ENCODE measurements at regions not wholly inside any gene's neighbourhood (a gene's known extent, or its start where the extent isn't known, plus 50 kb on each side); places are given as distances from the start of the nearest gene placed in this dataset.

DNA sequence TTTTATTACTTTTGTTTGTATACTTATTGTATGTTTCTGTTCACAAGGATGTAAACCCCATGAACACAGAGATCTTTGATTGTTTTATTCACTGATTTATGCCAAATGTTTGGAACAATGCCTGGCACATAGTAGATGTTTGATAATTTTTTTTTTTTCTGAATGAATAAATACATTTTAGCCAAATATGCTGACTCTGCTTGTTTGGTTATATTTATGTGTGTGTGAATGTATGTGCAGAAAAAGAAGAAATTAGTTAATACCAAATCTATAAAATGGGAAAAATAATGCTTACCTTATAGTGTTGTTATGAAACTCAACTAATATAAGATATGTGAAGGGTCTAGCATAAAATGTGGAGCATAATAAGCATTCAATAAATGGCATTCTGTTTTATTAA, 203.9 kb downstream of the MDFIC start:
- H3K27me3 ChIP-seq (ENCODE audit: control insufficient read depth in 1 of 2, insufficient read depth in 2 of 2, low read length in 2 of 2), result no peaks in the 10 kb centered on the region
- no peak overlapping the region for H3K27ac ChIP-seq (ENCODE audit: low read depth, low read length)
- no peak overlapping the region for H3K4me3 ChIP-seq (ENCODE audit: low read depth in 1 of 2, low read length in 2 of 2)
- H3K9ac ChIP-seq (ENCODE audit: low read depth in 1 of 2, low read length in 2 of 2), result no peak overlapping the region
- no peaks in the 10 kb centered on the region for H3K36me3 ChIP-seq (ENCODE audit: control insufficient read depth in 1 of 2, insufficient read depth in 2 of 2, low read length in 2 of 2)
- H3K4me1 ChIP-seq (ENCODE audit: control insufficient read depth in 1 of 2, insufficient read depth in 2 of 2, low read length in 2 of 2), result no peaks in the 10 kb centered on the region
- no peaks in the 10 kb centered on the region for H3K9me3 ChIP-seq (ENCODE audit: control insufficient read depth in 1 of 2, low read length in 2 of 2)

DNA sequence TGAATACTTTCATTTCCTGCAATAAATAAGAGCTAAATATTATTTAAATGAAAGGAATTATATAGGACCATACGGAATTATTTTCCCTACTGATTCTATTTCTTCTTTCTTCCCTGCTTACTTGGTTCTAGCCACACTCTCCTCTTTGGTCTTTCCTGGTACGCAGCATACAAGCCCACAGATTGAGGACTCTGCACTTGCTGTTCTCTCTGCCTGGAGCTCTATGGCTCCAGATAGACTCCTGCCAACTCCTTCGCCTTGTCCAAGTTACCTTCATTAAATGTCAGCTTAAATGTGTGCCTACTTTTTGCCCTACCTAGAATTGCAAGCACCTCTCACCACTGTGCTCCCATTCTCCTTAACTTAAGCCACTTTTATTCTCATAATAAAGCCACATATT, 203.4 kb downstream of the MDFIC start:
- Histone ChIP-seq H3K4me3 (ENCODE audit: low read depth in 1 of 2, low read length in 2 of 2) (no peak overlapping the region), H3K27ac (ENCODE audit: low read depth, low read length) (no peak overlapping the region), H3K9me3 (ENCODE audit: control insufficient read depth in 1 of 2, low read length in 2 of 2) (no peaks in the 10 kb centered on the region), H3K27me3 (ENCODE audit: control insufficient read depth in 1 of 2, insufficient read depth in 2 of 2, low read length in 2 of 2) (no peaks in the 10 kb centered on the region), H3K36me3 (ENCODE audit: control insufficient read depth in 1 of 2, insufficient read depth in 2 of 2, low read length in 2 of 2) (no peaks in the 10 kb centered on the region), H3K4me1 (ENCODE audit: control insufficient read depth in 1 of 2, insufficient read depth in 2 of 2, low read length in 2 of 2) (no peaks in the 10 kb centered on the region), H3K9ac (ENCODE audit: low read depth in 1 of 2, low read length in 2 of 2) (no peak overlapping the region)

GRCh38 chr7:115124409-115124939, 202.6 kb downstream of the MDFIC start:
- Histone ChIP-seq H3K4me1 (ENCODE audit: control insufficient read depth in 1 of 2, insufficient read depth in 2 of 2, low read length in 2 of 2) (no peaks in the 10 kb centered on the region), H3K27me3 (ENCODE audit: control insufficient read depth in 1 of 2, insufficient read depth in 2 of 2, low read length in 2 of 2) (no peaks in the 10 kb centered on the region), H3K27ac (ENCODE audit: low read depth, low read length) (no peak overlapping the region), H3K9ac (ENCODE audit: low read depth in 1 of 2, low read length in 2 of 2) (no peak overlapping the region), H3K36me3 (ENCODE audit: control insufficient read depth in 1 of 2, insufficient read depth in 2 of 2, low read length in 2 of 2) (no peaks in the 10 kb centered on the region), H3K4me3 (ENCODE audit: low read depth in 1 of 2, low read length in 2 of 2) (no peak overlapping the region), H3K9me3 (ENCODE audit: control insufficient read depth in 1 of 2, low read length in 2 of 2) (no peaks in the 10 kb centered on the region)

GRCh38 chr7:115123441-115123840, 201.5 kb downstream of the MDFIC start:
- Histone ChIP-seq H3K27ac (ENCODE audit: low read depth, low read length) (no peak overlapping the region), H3K36me3 (ENCODE audit: control insufficient read depth in 1 of 2, insufficient read depth in 2 of 2, low read length in 2 of 2) (no peaks in the 10 kb centered on the region), H3K9ac (ENCODE audit: low read depth in 1 of 2, low read length in 2 of 2) (no peak overlapping the region), H3K4me1 (ENCODE audit: control insufficient read depth in 1 of 2, insufficient read depth in 2 of 2, low read length in 2 of 2) (no peaks in the 10 kb centered on the region), H3K27me3 (ENCODE audit: control insufficient read depth in 1 of 2, insufficient read depth in 2 of 2, low read length in 2 of 2) (no peaks in the 10 kb centered on the region), H3K9me3 (ENCODE audit: control insufficient read depth in 1 of 2, low read length in 2 of 2) (no peaks in the 10 kb centered on the region), H3K4me3 (ENCODE audit: low read depth in 1 of 2, low read length in 2 of 2) (no peak overlapping the region)

DNA sequence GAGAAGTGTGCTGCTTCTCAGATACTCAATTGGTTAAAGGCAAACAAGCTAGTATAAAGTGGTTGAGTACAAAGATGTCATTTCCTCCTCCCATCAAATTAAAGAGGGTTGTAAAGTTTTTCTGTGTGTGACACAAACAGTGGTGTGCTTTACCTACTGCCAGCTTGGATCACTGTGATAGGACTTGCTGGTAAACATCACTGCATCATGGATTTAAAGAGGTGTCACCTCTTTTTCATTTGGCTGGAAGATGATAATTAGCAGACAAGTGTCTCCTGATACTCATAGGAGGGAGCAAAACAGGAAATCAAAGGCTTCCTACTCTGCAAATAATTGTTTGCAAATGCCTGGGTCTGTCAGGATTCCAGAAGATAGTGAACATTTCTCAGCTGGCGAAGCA, 200.5 kb downstream of the MDFIC start:
- no peak overlapping the region for H3K9ac ChIP-seq (ENCODE audit: low read depth in 1 of 2, low read length in 2 of 2)
- H3K4me1 ChIP-seq (ENCODE audit: control insufficient read depth in 1 of 2, insufficient read depth in 2 of 2, low read length in 2 of 2), result no peaks in the 10 kb centered on the region
- H3K27ac ChIP-seq (ENCODE audit: low read depth, low read length), result no peak overlapping the region
- no peak overlapping the region for H3K4me3 ChIP-seq (ENCODE audit: low read depth in 1 of 2, low read length in 2 of 2)
- no peaks in the 10 kb centered on the region for H3K9me3 ChIP-seq (ENCODE audit: control insufficient read depth in 1 of 2, low read length in 2 of 2)
- H3K36me3 ChIP-seq (ENCODE audit: control insufficient read depth in 1 of 2, insufficient read depth in 2 of 2, low read length in 2 of 2), result no peaks in the 10 kb centered on the region
- H3K27me3 ChIP-seq (ENCODE audit: control insufficient read depth in 1 of 2, insufficient read depth in 2 of 2, low read length in 2 of 2), result no peaks in the 10 kb centered on the region

GRCh38 chr7:115117748-115118147, 195.9 kb downstream of the MDFIC start:
- H3K9me3 ChIP-seq (ENCODE audit: control insufficient read depth in 1 of 2, low read length in 2 of 2), result no peaks in the 10 kb centered on the region
- no peaks in the 10 kb centered on the region for H3K36me3 ChIP-seq (ENCODE audit: control insufficient read depth in 1 of 2, insufficient read depth in 2 of 2, low read length in 2 of 2)
- no peak overlapping the region for H3K4me3 ChIP-seq (ENCODE audit: low read depth in 1 of 2, low read length in 2 of 2)
- H3K27ac ChIP-seq (ENCODE audit: low read depth, low read length), result no peak overlapping the region
- no peak overlapping the region for H3K9ac ChIP-seq (ENCODE audit: low read depth in 1 of 2, low read length in 2 of 2)
- H3K4me1 ChIP-seq (ENCODE audit: control insufficient read depth in 1 of 2, insufficient read depth in 2 of 2, low read length in 2 of 2), result no peaks in the 10 kb centered on the region
- H3K27me3 ChIP-seq (ENCODE audit: control insufficient read depth in 1 of 2, insufficient read depth in 2 of 2, low read length in 2 of 2), result no peaks in the 10 kb centered on the region

GRCh38 chr7:115116773-115117715, 195.2 kb downstream of the MDFIC start:
- Histone ChIP-seq H3K9ac (ENCODE audit: low read depth in 1 of 2, low read length in 2 of 2) (no peak overlapping the region), H3K36me3 (ENCODE audit: control insufficient read depth in 1 of 2, insufficient read depth in 2 of 2, low read length in 2 of 2) (no peaks in the 10 kb centered on the region), H3K4me1 (ENCODE audit: control insufficient read depth in 1 of 2, insufficient read depth in 2 of 2, low read length in 2 of 2) (no peaks in the 10 kb centered on the region), H3K9me3 (ENCODE audit: control insufficient read depth in 1 of 2, low read length in 2 of 2) (no peaks in the 10 kb centered on the region), H3K27ac (ENCODE audit: low read depth, low read length) (no peak overlapping the region), H3K4me3 (ENCODE audit: low read depth in 1 of 2, low read length in 2 of 2) (no peak overlapping the region), H3K27me3 (ENCODE audit: control insufficient read depth in 1 of 2, insufficient read depth in 2 of 2, low read length in 2 of 2) (no peaks in the 10 kb centered on the region)

DNA sequence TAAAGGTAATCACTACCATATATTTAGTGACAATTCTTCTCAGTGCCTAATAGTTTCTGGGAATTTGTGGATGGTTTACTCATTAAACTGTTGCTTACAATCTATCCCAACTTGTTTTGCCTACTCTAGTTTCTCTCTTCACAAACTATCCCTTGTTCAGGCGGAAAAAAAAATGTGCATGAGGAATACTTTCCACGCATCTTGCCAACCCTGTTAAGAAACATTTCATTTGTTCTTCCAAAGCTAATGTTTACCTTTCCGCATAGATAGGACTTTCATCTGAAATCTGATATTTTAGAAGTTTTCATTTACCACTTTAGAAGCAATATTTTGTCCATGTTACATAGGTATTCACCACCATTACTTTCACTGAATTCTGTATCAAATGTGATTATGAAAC, 191.9 kb downstream of the MDFIC start:
- H3K9ac ChIP-seq (ENCODE audit: low read depth in 1 of 2, low read length in 2 of 2), result no peak overlapping the region
- H3K9me3 ChIP-seq (ENCODE audit: control insufficient read depth in 1 of 2, low read length in 2 of 2), result no peaks in the 10 kb centered on the region
- H3K36me3 ChIP-seq (ENCODE audit: control insufficient read depth in 1 of 2, insufficient read depth in 2 of 2, low read length in 2 of 2), result no peaks in the 10 kb centered on the region
- H3K27ac ChIP-seq (ENCODE audit: low read depth, low read length), result no peak overlapping the region
- H3K4me1 ChIP-seq (ENCODE audit: control insufficient read depth in 1 of 2, insufficient read depth in 2 of 2, low read length in 2 of 2), result no peaks in the 10 kb centered on the region
- H3K4me3 ChIP-seq (ENCODE audit: low read depth in 1 of 2, low read length in 2 of 2), result no peak overlapping the region
- no peaks in the 10 kb centered on the region for H3K27me3 ChIP-seq (ENCODE audit: control insufficient read depth in 1 of 2, insufficient read depth in 2 of 2, low read length in 2 of 2)

GRCh38 chr7:115113131-115113530, 191.2 kb downstream of the MDFIC start:
- no peaks in the 10 kb centered on the region for H3K36me3 ChIP-seq (ENCODE audit: control insufficient read depth in 1 of 2, insufficient read depth in 2 of 2, low read length in 2 of 2)
- H3K4me1 ChIP-seq (ENCODE audit: control insufficient read depth in 1 of 2, insufficient read depth in 2 of 2, low read length in 2 of 2), result no peaks in the 10 kb centered on the region
- H3K27me3 ChIP-seq (ENCODE audit: control insufficient read depth in 1 of 2, insufficient read depth in 2 of 2, low read length in 2 of 2), result no peaks in the 10 kb centered on the region
- H3K4me3 ChIP-seq (ENCODE audit: low read depth in 1 of 2, low read length in 2 of 2), result no peak overlapping the region
- no peak overlapping the region for H3K9ac ChIP-seq (ENCODE audit: low read depth in 1 of 2, low read length in 2 of 2)
- no peak overlapping the region for H3K27ac ChIP-seq (ENCODE audit: low read depth, low read length)
- no peaks in the 10 kb centered on the region for H3K9me3 ChIP-seq (ENCODE audit: control insufficient read depth in 1 of 2, low read length in 2 of 2)

- Histone ChIP-seq H3K27ac (ENCODE audit: low read depth, low read length) (no peak overlapping the region), H3K4me1 (ENCODE audit: control insufficient read depth in 1 of 2, insufficient read depth in 2 of 2, low read length in 2 of 2) (no peaks in the 10 kb centered on the region), H3K4me3 (ENCODE audit: low read depth in 1 of 2, low read length in 2 of 2) (no peak overlapping the region), H3K9ac (ENCODE audit: low read depth in 1 of 2, low read length in 2 of 2) (no peak overlapping the region), H3K36me3 (ENCODE audit: control insufficient read depth in 1 of 2, insufficient read depth in 2 of 2, low read length in 2 of 2) (no peaks in the 10 kb centered on the region), H3K9me3 (ENCODE audit: control insufficient read depth in 1 of 2, low read length in 2 of 2) (no peaks in the 10 kb centered on the region), H3K27me3 (ENCODE audit: control insufficient read depth in 1 of 2, insufficient read depth in 2 of 2, low read length in 2 of 2) (no peaks in the 10 kb centered on the region)
Measured at GRCh38 chr7:115110523-115110922, 188.6 kb downstream of the MDFIC start.
